ENCODE measurements at regions not wholly inside any gene's neighbourhood (a gene's known extent, or its start where the extent isn't known, plus 50 kb on each side); places are given as distances from the start of the nearest gene placed in this dataset.
"Not testable (repeated sequence)": the region's sequence is repeated elsewhere in the genome, so short reads cannot be mapped to it uniquely, and the experiment has no call there.

DNA sequence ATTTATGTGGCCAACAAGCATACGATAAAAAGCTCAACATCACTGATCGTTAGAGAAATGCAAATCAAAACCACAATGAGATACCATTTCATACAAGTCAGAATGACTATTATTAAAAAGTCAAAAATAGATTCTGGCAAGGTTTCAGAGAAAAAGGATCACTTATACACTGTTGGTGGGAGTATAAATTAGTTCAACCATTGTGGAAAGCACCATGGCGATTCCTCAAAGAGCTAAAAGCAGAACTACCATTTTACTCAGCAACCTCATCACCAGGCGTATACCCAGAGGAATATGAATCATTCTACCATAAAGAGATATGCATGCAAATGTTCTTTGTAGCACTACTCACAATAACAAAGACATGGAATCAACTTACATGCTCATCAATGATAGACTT lies 478.7 kb upstream of the GALNTL6 start:
- no peak for ATAC-seq

DNA sequence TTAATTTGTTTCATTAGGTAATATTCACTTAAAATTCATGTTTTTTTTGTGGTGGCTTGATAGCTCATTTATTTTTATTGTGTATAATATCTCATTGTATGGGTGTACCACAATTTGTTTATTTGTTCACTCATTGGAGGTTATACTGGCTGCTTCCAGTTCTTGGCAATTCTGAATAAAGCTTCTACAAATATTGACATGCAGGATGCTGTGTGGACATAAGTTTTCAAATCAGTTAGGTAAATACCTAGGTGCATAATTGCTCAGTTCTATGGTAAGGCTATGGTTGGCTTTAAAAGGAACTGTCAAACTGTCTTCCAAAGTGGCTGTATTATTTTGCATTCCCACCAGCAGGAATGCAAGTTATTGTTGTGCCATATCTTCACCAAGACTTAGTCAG lies 504.5 kb upstream of the GALNTL6 start:
- ATAC-seq = no peak

GRCh38 chr4:171298048-171298718 lies 515.0 kb upstream of the GALNTL6 start:
- ATAC-seq = not testable (repeated sequence)

DNA sequence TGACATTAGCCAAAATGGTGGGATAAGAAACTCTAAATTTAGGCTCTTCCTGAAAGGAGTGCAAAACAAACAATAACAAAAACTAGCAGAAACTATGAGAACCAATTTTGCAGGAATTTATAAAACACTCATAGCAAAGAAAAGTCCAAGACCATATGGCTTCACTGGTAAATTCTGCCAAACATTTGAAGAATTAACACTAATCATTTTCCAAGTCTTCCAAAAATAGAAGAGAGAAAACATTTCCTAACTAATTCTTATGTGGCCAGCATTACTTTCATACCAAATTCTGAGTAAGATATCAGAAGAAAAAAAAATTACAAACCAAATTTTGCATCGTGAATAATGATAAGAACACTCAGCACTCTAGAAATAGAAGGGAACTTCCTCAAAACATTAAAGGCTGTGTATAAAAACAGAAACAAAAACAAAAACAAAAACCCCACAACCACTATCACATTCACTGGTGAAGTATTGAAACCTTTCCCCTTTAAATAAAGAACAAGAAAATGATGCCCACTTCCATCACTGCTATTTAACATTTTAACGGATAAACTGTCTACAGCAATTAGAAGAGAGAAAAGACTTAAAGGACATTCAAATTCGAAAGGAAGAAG lies 524.3 kb upstream of the GALNTL6 start:
- no peak for ATAC-seq

- ATAC-seq = no peak
These were observed 531.8 kb upstream of the GALNTL6 start for GRCh38 chr4:171281359-171281758.

GRCh38 chr4:171279131-171279530 lies 534.1 kb upstream of the GALNTL6 start:
- no peak for ATAC-seq

- ATAC-seq = no peak
These were observed 546.5 kb upstream of the GALNTL6 start for GRCh38 chr4:171266671-171267070.

- ATAC-seq = no peak
These were observed 547.9 kb upstream of the GALNTL6 start for GRCh38 chr4:171265190-171265818.

GRCh38 chr4:171256223-171256622 lies 557.0 kb upstream of the GALNTL6 start:
- no peak for ATAC-seq

DNA sequence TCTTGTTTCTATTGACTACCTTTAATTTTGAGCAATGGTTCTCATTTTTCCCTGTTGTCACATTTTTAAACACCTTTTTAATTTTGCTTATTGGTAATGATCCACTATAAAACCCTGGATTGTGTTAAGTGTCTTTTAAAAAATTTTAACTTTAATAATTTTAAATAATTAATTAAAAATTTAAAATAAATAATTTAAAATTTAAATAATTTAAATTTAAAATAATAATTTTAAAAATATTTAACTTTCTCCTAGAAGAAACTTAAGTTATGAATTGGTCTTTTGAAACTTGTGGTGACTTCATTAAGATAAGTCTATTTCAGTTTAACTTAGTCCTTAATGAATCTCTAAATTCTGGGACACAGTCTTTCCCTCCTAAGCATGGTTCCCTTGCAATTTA lies 566.3 kb upstream of the GALNTL6 start:
- no peak for ATAC-seq

DNA sequence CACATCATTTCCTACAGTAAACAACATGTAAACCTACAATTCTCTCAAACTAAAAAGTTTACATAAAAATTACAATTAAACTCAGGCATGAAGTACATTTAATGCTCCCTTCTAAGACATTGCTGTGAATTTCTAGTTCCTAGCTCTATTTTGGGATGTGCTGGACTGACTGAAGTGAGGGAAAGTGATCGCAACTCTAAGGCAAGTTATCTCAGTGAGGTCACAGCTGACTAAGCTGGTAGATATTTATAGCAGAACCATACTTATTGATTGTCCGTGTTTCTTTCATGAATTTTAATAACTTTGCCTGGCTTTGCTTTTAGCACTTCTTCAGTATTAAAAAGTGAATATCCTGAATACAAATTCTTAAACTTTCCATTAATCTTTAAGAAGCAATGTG lies 570.4 kb upstream of the GALNTL6 start:
- ATAC-seq = no peak

DNA sequence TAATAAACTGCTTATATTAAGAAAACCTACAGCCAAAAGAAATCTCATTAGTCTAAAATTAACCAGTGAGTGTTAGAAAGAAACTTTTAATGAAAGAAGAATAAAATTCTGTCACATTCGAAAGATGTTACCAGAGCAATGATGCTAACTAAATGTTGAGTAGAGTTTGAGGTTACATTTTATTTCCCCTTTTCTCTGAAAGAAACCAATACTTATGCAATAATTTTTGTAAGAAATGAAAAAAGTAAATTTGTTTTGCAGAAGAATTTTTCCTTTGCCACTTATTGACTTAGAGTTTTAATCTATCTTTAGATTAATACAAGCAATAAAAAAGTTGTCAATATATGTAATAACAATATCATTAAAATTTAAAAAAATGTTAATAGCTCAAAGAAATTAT lies 574.0 kb upstream of the GALNTL6 start:
- ATAC-seq = no peak

DNA sequence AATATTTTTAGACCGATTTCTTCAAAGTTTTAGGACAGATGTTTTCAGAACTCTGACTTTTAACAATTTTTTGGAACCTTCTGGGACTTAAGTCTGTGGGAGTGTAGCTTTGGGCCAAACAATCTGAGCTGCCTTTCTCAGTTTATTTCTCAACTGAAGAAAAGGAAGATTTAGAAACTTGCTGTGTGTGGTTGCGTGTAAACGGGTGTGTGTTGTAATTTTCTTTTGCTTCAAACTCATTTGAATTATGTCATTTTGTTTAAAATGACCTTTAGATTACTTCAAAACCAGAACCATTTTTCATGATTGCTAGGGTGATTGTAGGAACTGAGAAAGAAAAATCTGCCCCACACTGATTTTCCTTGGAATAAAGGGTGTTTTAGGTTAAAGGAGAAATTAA lies 577.7 kb upstream of the GALNTL6 start:
- no peak for ATAC-seq

GRCh38 chr4:171229354-171229753 lies 583.9 kb upstream of the GALNTL6 start:
- ATAC-seq = not testable (repeated sequence)

GRCh38 chr4:171221181-171221580 lies 592.0 kb upstream of the GALNTL6 start:
- no peak for ATAC-seq

DNA sequence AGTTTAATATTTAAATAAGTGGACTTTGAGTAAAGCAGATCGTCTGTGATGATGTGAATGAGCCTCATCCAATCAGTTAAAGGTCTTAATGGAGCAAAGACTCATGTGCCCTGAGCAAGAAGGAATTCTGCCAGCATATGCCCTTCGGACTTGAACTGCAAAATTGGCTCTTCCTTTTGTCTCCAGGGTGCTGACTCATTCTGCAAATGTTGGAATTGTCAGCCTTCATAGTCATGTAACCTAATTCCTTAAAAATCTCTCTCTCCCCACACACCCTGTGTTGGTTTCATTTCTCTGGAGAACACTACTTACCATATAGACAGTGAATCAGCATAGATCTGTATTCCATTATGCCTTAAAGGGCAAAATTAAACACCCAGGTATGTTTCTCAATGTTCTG lies 609.8 kb upstream of the GALNTL6 start:
- no peak for ATAC-seq

DNA sequence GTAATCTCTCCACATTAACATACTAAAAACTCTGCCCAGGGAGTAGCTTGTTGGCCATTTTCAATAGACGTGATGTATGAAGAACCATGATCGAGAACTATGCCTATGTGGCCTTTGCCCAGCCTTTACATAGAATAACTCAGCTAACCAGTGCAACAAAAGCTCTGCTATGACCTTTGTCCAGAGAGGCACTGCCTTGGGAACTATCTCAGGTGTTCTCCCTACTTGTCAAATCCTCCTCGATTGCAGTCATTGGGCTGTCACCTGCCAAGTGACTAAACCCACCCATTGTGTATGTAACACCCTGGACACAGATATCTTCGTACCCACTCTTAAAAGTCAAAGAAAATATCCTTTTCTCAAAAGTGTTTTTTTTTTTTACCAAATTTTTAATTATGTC lies 610.3 kb upstream of the GALNTL6 start:
- ATAC-seq = no peak

GRCh38 chr4:171186700-171187099 lies 626.5 kb upstream of the GALNTL6 start:
- ATAC-seq = no peak

DNA sequence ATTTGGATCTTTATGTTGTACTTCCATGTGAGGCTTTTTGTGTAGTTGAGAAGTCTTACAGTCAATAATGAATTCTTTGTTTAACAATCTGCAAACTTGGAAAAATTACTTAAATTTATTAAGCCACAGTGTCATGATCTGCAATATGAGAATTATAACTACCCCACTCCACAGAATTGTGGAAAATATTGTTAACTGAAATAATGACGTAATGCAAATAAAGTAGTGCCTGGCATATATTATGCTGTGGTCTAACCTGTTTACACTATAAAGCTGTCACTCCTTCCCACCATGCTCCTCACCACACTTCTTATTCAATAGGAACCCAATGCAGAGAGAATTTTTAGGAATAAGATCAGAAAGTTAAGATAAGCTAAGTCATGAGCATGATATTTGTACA lies 632.1 kb upstream of the GALNTL6 start:
- ATAC-seq = no peak

DNA sequence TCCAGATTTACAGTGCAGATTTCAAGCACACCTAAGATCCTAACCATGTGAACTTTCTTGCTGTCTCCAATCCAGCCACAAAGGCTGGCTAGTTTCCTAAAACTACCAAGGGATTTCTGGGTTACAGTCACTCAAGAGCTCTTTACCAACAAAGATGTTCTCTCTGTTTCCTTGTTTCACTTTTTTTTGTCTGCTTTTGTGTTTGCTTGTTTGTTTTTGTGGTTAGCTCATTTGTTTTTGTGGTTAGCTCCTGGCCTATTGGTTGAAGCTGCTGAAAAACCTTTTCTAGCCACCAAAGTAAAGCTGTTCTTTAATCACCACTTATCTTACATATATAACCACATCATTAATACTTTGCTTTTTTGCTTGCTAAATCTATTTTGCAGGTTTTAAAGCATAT lies 642.5 kb upstream of the GALNTL6 start:
- no peak for ATAC-seq

DNA sequence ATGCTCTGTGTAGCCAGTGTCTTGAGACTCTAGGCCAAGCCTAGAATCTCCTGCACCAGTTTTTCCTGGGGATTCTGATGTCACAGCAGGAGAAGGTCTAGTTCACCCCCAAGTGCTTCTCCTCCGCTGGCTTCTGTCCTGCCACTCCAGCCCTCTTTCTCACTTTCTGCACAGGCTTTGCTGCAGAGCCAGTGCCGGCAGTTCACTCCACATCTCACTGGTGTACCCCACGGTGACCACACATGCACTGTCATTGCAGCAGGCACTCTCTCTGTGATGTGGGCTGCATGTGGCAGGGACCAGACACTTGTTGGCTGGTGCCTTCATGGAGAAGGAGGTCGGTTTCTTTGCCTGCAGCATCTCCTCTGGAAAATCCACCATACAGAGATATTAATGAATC lies 643.8 kb upstream of the GALNTL6 start:
- ATAC-seq = no peak

DNA sequence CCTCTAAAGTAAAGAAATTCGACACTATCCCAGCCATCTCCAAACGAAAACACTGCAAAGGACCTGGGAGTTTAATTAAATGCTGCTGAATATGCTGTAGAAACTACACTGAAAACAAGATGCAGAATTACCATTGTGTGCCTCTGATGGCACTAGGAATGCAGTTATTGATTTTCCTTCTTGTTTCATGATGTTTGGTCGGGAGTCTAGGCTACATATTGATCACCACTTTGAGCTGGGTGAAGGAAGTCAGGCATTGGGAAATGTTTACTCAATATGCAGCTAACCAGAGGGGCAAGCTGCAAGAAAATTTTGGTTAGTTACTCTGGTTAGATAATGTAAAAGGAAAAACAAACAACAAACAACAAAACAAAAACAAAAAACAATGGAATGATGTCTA lies 650.7 kb upstream of the GALNTL6 start:
- no peak for ATAC-seq

GRCh38 chr4:171157462-171158082 lies 655.6 kb upstream of the GALNTL6 start:
- ATAC-seq = no peak

DNA sequence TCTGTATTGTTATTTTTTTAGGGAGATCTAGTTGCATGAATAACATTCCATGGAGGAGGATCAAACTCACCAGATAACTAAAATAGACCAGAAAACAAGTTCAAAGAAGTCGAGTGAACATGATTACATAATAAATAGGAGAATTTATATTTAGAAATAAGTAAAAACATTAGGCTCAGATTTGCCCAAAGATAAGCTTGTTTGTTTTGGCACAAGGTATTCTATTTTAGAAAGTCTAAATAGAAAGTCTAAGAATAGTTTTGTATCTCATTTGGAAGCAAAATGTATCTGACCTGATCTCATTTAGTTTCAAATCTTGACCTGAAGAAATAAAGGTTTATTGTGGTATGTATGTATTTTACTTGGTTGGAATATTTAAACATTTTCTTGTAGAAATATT lies 670.6 kb upstream of the GALNTL6 start:
- ATAC-seq = no peak

Data from esophagus mucosa (tissue), 1 donor.